ENCODE measurements at regions not wholly inside any gene's neighbourhood (a gene's known extent, or its start where the extent isn't known, plus 50 kb on each side); places are given as distances from the start of the nearest gene placed in this dataset.
"Not testable (repeated sequence)": the region's sequence is repeated elsewhere in the genome, so short reads cannot be mapped to it uniquely, and the experiment has no call there.

DNA sequence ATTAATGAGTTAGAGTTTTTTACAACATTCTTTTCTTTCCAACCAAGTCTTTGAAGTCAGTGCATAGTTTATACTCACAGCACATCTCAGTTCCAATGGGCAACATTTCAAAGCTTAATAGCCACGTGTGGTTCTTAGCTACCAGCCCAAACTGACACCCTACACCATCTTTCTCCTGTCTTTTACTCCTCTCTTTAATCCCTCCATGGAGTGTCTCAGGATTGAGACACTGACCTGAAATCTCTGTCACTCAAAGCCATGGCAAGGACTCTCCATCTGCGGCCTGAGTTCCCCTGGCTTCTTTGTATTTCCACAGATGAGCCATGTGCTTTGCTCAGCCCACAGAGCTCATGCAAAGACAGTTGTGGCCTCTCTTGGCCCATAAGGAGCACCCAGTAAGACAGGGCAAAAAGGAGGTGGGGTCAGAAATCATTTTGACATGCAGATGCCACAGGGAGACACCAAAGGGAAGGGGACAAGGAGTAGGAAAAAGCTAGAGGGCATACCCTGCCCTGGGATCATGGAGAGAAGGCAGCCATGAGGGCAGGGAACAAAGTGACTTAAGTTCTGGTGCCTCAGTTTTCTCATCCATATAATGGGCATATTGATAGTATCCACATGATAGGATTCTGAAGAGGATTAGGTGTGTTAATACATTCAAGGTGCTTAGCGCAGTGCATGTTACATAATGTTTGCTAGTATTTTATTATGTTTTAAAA, 493.6 kb upstream of the PROK2 start:
- no peak for DNase-seq (ENCODE audit: low spot score)

DNA sequence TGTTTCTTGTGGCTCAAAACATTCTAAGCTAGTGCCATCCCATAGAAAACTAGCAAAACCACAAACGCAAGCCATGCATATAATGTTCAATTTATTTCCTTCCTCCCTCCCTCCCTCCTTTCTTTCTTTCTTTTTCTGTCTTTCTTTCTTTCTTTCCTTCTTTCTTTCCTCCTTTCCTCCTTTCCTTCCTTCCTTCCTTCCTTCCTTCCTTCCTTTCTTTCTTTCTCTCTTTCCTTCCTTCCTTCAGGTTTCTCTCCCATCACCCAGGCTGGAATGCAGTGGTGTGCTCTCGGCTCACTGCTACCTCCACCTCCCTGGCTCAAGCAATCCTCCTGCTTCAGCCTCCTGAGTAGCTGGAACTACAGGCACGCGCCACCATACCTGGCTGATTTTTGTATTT, 492.8 kb upstream of the PROK2 start:
- DNase-seq (ENCODE audit: low spot score) = no peak

DNA sequence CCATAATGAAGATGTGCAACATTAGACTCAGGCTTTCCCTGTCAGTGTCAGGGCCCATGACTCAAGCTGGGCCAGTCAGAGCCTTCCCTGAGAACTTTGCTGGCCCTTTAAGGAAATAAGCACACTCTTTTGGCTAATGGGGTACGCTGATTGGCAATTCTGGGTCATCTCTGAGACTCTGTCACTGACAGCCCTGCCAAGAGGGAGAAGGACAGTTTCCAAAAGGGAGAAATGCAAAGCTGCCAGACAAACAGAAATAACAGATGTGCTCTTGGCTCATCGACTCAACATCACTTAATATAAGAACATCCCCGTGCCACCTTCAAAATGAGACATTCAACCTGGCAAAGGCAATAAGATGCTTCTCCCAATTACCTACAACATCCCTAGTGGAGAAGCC, 491.9 kb upstream of the PROK2 start:
- no peak for DNase-seq (ENCODE audit: low spot score)

DNA sequence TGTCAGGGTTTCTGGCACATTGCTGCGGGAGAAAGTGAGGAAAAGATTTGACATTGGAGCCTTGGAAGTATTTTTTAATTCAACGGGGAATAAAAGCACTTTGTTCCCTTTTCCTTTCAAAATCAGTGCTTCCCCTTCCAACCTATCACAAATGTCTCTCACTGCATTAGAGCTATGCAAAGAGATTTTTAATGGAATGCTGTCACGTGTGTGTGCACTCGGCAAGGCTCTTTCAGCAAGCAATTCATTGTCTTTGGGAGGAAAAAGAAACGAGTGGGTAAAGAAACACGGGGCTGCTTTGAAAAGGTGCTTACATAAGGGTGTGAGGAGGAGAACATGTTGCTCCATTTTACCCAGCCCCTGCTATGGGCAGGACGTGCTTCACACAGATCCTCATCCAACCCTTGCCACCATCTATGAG, 490.4 kb upstream of the PROK2 start:
- peak; percentile 89 for DNase-seq (ENCODE audit: low spot score)

DNA sequence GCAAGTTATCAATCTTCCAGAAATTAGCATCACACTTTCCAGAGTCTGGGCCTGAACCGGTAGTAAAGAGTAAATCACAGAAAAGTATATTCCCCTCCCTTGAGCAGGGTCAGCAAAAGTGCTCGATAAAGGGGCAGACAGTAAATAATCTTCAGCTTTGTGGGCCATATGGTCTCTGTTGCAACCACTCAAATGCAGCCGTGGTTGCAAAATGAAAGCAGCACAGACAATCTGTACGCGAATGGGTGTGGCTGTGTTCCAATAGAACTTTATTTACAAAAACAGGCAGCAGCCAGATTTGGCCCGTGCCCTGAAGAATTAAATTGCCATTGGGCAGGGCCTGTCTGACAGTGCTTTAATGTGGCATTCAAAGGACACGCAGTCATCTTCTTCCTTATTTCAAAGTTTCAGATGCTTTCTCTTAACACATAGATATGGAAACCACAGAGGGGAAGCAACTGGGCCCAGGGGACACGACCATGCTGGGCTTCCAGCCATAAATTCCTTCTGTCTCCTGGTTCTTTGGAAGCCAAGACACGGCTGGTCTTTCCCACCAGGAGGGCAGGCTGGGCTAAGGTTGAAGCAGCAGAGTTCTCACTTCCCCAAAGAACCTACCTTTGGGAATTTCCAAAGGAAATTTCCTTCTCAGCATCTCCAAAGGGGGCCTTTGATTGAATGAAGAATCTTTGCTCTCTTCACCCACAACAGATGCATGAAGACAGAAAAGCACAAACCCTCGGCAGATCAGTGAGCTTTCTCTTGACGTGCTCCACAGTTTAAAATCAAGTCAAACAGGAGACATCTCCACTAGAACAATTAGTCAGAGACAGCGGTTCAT, 489.8 kb upstream of the PROK2 start:
- DNase-seq (ENCODE audit: low spot score) = peak; percentile 68

DNA sequence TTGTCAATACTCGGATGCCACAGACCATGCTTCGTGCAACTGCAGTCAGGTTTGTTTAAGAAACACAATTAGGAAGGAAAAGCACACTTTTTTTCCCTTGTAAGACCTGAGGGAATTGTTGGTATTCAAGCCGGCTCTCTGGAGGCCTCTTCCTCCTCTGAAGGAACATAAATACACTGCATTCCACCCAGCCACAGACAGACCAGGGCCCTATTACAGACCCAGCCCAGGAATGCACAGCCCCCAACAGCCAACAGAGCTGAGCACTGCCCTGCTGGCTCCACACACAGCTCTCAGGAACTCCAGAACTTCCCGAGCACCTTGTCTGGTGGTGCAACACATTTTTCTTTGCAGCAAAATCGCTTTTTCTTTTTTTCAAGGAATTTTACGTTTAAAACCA, 488.7 kb upstream of the PROK2 start:
- no peak for DNase-seq (ENCODE audit: low spot score)

DNA sequence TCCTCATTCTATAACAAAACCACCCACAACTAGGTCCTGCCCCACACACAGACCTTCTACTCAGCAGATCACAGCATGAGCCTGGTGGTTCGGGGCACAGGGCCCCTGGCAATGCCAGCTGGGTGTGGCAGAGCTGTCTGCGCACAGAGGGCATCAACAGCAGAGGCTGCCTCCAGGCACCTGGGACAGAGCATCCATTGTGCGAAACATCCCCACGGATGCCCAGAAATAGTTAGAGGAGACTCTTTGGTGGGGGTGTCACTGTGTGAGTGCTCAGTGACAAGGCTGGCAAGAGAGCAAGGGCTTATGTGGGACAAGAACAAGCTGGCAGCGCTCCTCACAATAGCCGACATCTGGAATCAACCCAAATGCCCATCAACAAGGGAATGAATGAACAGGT, 487.4 kb upstream of the PROK2 start:
- peak; percentile 84 for DNase-seq (ENCODE audit: low spot score)

DNA sequence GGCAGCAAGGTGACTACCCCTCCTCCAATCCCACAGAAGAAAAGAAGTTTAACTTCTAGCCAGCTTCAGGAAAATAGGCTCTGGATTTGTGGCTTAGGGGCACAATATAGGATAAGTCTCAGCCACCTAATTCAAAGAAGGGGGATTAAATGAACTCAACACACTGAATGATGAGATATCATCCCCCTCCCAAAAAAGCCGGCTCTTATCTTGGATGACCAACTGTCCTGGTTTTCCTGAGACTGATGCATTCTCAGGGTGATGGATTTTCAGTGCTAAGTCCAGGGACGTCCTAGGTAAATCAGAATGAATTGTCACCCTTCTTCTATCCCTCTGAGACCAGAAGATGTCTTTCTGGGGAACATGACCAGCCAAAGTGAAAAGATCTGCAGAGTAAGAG, 487.0 kb upstream of the PROK2 start:
- no peak for DNase-seq (ENCODE audit: low spot score)

DNA sequence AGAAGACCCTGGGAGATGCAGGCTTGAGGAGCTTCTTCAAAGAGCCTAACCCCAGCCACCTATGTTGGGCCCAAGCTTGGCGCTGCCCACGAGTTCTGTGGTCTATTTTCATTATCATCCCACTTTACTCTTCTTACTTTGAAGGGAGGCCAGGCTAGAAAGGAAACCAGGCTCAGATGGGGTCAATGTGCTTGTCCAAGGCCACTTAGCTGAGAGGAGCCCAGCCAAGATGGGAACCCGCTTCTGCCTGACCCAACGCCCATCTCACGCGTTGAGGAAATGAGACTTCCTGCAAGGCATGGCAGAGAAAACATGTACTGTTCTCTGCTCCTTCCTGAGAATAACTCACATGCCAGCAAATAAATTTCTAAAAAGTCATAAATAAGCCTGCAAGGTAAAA, 486.3 kb upstream of the PROK2 start:
- DNase-seq (ENCODE audit: low spot score) = no peak

DNA sequence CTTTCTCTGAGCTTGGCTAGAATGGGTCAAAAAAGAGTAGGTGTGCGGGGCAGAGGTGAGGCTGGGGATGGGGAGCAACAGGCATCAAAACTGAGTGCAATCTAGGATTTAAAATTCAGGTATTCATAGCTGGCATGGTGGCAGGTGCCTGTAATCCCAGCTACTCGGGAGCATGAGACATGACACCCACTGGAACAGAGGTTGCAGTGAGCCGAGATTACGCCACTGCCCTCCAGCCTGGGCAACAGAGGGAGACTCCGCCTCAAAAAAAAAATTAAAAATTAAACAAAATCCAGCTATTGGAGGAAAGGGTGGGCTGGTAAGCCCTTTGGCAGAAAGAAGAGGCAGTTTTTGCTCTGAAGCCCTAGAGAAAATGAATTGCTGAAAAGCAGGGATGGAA, 485.8 kb upstream of the PROK2 start:
- no peak for DNase-seq (ENCODE audit: low spot score)

DNA sequence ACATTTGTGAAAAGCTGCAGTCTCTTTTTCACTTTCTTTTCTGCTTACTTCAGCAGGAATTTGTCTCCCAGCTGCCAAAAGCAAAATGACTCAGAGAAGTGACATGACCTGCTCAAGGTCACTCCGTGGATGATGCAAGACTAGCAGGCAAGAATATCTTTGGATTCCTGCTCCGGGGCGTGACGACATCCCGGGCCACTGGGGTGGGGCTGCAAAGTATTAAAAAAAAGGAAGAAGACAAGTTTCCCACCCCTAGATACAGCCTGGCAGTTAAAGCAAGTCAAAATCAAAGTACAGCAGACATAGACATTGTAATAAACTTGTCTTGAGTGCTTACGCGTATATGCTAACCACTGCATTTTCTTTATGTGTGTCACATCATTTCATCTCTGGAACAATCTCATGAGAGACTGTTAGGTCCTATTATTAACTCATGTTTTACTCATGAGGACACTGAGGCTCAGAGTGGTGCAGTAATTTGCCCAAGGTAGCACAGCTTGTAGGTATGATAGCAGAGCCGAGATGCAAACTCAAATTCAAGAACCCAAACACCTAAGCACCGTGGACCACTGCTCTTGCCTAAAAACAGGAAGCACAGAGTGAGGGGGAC, 485.2 kb upstream of the PROK2 start:
- DNase-seq (ENCODE audit: low spot score) = no peak

DNA sequence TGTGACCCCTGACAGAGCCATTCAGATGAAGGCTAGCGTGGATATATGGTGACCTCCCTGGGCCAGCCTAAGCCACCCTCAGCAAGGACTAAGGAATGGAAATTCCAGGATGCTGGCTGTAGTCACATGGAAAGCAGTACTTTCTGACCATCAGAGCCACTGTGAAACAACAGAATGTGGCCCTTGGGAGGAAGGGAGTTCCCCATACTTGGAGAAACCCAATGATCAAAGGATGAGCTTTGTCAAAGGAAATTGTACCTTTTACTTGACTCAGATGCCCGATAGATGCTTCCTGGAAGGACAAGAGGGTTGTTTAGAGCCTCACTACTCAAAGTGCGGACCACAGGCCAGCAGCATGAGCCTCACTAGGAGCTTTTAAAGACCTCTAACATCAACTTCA, 484.5 kb upstream of the PROK2 start:
- no peak for DNase-seq (ENCODE audit: low spot score)

DNA sequence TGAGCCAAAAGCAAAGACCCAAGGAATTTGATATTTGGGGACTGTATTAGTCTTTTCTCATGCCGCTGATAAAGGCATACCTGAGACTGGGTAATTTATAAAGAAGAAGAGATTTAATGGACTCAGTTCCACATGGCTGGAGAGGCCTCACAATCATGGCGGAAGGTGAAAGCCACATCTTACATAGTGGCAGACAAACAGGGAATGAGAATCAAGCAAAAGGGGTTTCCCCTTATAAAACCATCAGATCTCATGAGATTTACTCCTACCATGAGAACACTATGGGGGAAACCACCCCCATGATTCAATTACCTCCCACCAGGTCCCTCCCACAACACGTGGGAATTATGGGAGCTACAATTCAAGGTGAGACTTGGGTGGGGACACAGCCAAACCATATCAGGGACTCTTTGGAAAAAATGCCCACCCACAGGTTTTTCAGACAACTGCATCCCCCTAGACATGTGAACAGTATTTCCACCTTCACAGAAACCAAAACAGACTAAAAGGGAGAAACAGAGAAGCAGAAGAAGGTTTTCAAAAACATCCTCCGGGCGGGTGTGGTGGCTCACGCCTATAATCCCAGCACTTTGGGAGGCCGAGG, 482.1 kb upstream of the PROK2 start:
- not testable (repeated sequence) for DNase-seq (ENCODE audit: low spot score)

DNA sequence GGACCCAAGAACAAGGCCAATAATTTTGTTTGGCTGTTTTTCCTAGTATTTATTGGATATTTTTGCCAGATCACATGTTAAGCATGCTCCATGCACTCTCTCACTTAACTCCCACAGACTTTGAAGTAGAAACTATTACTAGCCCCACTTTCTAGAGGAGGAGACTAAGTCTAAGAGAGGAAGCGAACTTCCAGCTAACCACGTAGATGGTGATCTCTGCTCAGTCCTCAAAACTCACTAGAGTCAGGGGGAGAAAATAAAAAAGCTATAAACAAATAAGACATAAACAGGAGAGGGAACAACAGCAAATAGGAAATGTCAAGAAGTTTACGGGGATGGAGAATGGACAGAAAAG, 481.0 kb upstream of the PROK2 start:
- no peak for DNase-seq (ENCODE audit: low spot score)

DNA sequence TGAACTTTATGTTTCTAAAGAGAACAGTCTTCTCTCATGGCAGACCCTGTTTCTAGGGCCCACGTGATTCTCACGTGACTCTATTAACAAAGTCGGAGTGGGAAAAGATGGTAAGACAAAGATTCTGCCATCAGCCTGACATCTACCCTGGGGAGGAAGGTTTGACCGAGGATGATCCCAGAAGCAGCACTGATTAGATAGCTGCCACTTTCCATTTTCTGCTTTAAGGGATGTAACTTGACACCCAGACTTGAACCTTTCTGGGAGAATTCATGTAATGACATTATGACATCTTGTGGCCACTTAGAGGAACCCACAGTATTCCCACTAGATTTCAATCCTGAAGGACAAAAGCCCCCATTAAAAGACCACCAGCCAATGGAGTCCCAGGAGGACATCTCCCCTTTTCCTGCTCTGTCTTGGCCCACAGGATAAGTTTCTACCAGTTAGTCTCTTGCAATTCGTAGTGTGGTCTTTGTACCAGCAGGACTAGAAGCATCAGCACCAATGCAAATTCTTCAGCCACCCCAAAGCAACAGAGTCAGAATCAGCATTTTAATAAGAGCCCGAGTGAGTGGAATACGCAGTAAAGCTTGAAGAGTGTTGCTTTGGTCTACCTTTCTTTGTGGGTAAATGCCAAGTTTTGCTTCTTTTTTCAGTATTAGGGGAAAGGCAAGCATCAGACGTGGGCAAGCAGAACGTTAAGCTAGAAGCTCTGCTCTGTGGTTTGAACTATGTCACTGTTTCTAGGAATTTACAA, 480.5 kb upstream of the PROK2 start:
- no peak for DNase-seq (ENCODE audit: low spot score)

DNA sequence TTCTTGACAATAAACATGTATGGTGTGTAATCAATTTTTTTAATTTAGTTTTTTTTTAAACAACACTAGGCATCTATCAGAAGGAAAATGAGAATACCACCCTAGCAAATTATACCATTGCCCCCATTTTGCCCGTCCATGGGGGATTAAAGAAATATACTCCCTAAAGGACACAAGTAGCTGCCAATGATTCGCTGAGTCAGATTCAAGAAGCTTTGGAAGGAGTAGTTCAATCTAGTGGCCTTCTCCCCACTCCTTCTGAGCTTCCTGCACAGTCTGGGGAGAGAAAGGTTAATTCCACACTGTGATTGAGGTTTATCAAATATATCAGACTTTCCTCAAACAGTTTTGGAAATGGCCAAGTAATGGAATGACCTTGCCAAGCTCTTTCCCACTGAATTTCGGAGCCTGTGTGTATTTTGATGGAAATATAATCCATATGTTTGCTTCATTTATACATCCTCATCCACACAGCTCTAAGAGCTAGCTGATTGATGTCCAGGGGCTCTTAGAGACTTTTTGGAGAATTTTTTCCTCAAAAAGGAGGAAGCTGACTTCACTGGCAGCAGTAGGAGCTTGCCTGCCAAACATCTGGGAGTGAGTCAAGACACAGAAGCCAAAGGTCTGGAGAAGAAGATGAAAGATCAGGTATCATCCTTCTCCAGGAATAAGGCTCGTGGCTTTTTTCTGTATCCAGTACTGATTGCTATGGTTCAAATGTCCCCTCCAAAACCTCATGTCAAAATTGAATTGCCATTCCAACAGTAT, 478.5 kb upstream of the PROK2 start:
- DNase-seq (ENCODE audit: low spot score) = no peak

DNA sequence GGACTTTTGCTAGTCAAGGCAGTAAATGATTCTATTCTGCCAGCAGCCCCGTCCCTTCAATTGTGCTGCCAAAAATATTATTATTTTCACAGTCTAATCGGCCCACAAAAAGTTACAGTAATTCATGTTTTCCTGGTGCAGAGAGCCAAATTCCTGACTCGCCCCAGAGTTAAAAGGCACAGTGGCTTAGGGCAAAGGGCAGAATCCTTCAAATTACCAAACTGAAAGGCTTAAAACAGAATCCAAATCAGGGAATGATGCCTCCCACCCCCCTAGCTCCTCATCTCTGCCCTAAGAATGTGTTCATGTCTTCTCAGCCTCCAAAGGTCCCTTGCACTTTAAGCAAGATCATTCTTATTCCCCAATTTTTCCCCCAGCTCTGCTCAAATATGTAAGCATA, 477.8 kb upstream of the PROK2 start:
- no peak for DNase-seq (ENCODE audit: low spot score)

DNA sequence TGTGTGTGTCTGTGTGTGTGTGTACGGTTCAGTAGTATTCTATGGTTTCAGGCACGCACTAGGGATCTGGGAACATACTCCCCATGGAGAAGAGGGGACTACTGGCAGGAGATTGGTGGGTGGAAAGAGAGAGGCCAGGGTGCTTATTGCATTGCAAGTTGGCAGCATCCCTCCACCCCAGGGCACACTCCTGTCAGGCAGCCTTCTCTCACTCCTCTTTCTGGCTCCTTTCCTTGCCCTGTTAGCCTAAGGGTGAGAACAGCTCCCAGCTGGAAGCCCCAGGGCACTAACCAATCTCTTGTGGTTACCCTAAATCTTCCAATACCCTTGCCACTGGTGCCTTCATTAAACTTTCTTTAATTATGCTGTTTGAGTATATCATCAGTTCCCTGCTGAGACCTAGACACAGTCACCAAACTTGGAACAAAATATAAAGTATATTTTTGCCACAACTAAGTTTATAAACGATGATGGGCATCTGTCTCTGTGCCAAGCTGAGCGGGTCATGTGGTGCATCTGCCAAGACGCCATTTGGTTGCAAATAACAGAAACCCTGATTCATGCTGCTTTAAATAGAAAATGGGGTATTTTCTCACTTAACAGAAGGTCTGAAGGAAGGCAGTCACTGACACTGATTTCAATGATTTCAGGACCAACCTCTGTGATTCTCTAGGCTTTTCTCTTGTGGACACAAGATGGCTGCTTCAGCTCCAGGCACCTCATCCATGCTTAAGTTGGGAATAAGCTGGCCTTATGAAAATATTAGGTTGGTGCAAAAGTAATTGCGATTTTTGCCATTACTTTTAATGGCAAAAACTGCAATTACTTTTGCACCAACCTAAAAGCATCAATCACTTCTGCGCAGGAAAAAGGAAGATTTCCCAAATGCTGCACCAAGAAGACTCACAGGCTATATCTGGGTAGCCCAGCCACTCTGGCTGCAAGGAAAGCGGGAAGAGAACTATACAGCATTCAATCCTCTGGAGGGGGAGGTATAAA, 476.9 kb upstream of the PROK2 start:
- DNase-seq (ENCODE audit: low spot score) = no peak

DNA sequence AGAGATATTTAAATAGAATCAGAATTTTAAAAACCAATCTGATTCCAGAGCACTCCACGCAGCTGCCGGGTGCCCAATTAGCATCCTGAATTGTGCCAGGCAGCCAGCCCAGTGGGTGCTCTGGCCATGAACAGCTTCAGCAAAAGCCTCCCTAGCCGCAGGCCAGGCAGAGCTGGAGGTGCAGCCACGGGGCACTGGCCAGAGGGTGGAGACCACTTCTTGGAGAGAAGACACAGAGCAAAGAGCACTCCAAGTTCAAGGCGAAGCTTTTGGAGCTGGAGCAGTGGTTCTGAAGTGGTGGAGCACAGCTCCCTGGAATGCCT, 475.6 kb upstream of the PROK2 start:
- DNase-seq (ENCODE audit: low spot score) = no peak
